ENCODE measurements at regions not wholly inside any gene's neighbourhood (a gene's known extent, or its start where the extent isn't known, plus 50 kb on each side); places are given as distances from the start of the nearest gene placed in this dataset.

DNA sequence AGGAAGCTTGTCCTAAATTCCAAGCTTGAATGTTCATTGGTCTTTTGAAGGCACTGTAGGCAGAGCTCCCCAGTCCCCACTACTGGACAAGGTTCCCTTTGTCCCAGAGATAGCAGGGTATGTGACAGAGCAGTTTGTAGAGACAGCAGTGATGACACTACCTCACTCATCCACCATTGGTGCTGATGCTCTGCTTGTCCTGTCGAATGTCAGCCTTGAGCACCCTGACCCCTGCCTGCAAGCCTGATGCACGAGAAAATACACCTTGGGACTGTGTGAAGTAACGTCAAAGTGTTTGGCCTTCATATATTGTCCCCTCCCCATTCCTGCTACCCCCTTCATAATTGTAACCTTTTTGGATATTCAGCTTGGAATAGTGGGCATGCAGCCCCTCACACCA lies 188.9 kb upstream of the EOLA2 start:
- Histone ChIP-seq H3K4me3 (ENCODE audit: low read depth, low read length) (no peak overlapping the region), H3K36me3 (ENCODE audit: control insufficient read depth, insufficient read depth, low read length) (no peaks in the 10 kb centered on the region), H3K27me3 (ENCODE audit: control insufficient read depth, insufficient read depth, low read length) (no peaks in the 10 kb centered on the region)
- DNase-seq (ENCODE audit: low read depth) (no peak), FAIRE-seq (no peak)
- TF ChIP-seq, protein P1, sequence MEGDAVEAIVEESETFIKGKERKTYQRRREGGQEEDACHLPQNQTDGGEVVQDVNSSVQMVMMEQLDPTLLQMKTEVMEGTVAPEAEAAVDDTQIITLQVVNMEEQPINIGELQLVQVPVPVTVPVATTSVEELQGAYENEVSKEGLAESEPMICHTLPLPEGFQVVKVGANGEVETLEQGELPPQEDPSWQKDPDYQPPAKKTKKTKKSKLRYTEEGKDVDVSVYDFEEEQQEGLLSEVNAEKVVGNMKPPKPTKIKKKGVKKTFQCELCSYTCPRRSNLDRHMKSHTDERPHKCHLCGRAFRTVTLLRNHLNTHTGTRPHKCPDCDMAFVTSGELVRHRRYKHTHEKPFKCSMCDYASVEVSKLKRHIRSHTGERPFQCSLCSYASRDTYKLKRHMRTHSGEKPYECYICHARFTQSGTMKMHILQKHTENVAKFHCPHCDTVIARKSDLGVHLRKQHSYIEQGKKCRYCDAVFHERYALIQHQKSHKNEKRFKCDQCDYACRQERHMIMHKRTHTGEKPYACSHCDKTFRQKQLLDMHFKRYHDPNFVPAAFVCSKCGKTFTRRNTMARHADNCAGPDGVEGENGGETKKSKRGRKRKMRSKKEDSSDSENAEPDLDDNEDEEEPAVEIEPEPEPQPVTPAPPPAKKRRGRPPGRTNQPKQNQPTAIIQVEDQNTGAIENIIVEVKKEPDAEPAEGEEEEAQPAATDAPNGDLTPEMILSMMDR (IDR thresholded peaks at IDR 0.05; ENCODE audit: insufficient read depth, low read length, severe bottlenecking): no peak

DNA sequence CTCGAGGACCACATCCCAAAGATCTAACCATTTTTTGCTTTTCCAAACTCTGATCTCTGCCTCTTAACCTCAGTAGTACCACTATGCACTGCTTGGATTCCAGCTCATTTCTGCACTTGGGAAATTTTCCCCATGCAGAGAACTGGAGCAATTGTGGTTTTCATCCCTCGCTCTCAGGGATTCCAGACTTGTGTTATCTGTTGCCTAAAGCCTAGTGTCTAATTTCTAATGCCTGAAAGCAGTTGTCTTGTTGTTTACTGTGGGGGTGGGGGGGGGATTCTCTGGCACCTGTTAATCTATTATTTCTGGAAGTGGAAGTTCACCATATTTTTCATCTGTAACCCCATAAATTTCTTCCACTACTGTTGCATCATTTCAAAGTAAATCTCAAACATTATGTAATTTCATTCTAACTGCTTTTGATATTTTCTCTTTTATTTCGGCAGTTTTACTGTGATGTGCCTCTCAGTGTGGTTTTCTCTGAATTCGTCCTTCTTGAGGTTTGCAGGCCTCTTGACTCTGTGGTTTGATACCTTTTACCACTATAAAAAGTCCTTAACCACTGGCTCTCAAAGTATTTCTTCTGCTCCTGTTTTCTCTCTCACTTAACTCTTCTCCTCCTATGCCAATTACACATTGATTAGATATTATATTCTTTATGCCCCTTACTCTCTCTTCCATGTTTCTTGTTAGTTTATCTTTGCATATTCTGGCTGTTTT lies 205.6 kb upstream of the EOLA2 start:
- TF ChIP-seq, protein P1 (IDR thresholded peaks at IDR 0.05; ENCODE audit: insufficient read depth, low read length, severe bottlenecking): no peak
- Histone ChIP-seq H3K4me3 (ENCODE audit: low read depth, low read length) (no peak overlapping the region), H3K27me3 (ENCODE audit: control insufficient read depth, insufficient read depth, low read length) (no peaks in the 10 kb centered on the region), H3K36me3 (ENCODE audit: control insufficient read depth, insufficient read depth, low read length) (no peaks in the 10 kb centered on the region)
- DNase-seq (ENCODE audit: low read depth): no peak
- no peak for FAIRE-seq

DNA sequence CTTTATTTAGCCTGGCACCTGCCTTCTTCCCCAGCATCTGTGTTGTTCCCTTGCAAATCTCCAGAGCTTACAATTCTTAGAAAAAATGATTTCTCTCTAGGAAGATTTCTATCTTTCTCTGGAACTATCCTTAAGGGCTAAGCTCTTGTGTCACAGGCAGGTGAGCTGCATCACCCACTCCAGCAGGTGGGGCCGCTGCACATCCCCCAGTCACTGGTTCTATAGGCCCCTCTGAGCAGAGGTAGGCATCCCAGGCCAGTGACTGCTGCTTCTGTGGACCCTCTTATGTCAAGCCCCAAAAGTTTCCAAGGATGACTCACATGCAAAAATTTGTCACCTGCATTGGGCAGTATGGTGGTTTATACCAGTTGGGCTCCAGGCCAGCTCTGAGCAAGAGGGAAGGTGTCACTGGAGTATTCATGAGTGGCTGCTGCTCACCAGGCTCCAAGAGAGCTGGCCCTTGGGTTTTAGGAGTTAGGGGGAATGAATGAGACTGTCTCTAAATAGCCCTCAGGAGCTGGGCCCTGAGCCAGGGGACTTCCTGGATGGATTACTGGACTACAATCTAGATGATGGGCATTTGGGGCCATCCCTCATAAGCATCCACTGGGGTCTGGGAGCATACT lies 208.1 kb upstream of the EOLA2 start:
- FAIRE-seq: no peak
- Histone ChIP-seq H3K27me3 (ENCODE audit: control insufficient read depth, insufficient read depth, low read length) (no peaks in the 10 kb centered on the region), H3K4me3 (ENCODE audit: low read depth, low read length) (no peak overlapping the region), H3K36me3 (ENCODE audit: control insufficient read depth, insufficient read depth, low read length) (no peaks in the 10 kb centered on the region)
- TF ChIP-seq, protein P1 (IDR thresholded peaks at IDR 0.05; ENCODE audit: insufficient read depth, low read length, severe bottlenecking): no peak
- DNase-seq (ENCODE audit: low read depth): no peak

DNA sequence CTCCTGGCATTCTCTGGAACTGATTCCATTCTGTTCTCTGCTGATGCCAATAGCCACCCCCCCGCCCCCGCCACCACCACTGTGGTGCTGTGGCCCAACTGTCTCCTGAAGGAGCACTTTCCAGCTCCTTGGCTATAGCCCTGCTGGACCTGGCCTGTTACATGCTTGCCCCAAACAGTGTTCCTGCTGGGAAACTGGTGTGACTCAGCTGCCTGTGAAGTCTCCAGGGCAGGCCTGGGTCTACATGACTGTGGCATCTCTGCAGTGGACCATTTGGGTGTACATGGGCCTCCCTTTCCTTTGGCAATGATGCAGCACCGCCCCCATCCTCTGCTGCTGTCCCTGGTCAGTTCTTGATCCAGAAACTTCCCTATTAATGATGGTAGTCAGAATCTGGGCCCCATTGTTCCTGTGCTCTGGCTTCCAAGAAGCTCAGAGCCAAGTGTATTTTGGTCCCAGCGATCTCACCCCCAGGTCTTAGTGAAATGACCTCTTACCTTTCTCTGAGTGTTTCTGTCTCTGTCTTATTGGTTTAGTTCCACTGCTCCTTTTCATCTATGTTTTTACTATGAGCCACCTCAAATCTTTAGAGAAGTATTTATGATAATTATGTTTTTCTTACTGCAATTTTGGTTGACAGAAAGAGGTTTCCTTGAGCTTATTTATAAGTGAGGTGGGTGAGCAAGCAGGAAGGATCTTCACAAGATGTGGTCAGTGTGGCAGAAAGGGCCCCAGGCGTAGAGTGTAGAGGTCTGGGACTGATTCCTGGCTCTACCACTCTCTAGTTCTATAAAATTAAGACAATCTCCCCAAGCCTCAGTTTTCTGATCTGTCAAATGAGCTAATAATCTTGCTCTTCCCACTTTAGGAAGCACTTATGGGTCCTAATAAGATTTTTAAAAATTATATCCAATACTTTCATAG lies 210.7 kb upstream of the EOLA2 start:
- TF ChIP-seq, protein P1 (IDR thresholded peaks at IDR 0.05; ENCODE audit: insufficient read depth, low read length, severe bottlenecking): no peak
- DNase-seq (ENCODE audit: low read depth) (no peak), FAIRE-seq (no peak)

DNA sequence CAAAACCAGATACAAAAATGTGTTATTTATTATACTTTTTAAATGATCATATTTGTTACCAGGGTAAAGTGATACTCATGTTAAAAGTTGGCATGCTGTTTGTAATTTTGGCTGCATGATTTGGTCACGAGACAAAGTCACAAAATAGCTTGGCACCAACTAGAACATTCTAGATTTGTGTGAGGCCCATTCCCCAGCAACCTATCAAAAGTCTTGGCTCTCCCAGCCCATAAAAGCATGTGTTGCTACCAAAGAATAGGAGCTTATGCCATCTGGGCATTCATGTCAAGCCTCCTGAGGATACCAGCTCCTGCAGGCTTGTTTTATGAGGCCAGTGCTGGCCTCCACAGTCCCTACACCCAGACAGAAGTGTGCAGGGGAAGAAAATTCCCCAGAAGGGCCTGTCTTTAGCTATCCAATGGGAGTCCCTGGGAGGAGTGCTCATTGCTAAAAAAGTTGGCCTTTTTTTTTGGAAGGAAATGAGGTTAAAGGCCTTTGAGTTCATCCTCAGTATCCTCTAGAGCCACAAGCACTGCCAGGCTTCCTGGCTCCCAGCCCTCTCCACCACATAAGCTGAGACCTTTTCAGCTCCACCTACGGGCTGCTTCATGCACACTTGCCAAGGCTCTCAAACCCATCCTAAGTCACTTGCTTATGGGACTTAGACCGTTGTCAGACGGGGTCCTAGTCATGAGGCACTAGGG lies 211.9 kb upstream of the EOLA2 start:
- FAIRE-seq: peak; percentile 73

More for the DNA sequence above, 210.7 kb upstream of the EOLA2 start:
- no peak overlapping the region for H3K4me3 ChIP-seq (ENCODE audit: low read depth, low read length)
- H3K27me3 ChIP-seq (ENCODE audit: control insufficient read depth, insufficient read depth, low read length): no peaks in the 10 kb centered on the region
- H3K36me3 ChIP-seq (ENCODE audit: control insufficient read depth, insufficient read depth, low read length): no peaks in the 10 kb centered on the region

More for the DNA sequence above, 211.9 kb upstream of the EOLA2 start:
- no peak for DNase-seq (ENCODE audit: low read depth)
- no peak overlapping the region for H3K4me3 ChIP-seq (ENCODE audit: low read depth, low read length)
- no peaks in the 10 kb centered on the region for H3K27me3 ChIP-seq (ENCODE audit: control insufficient read depth, insufficient read depth, low read length)
- H3K36me3 ChIP-seq (ENCODE audit: control insufficient read depth, insufficient read depth, low read length): no peaks in the 10 kb centered on the region
- TF ChIP-seq, protein P1 (IDR thresholded peaks at IDR 0.05; ENCODE audit: insufficient read depth, low read length, severe bottlenecking): no peak

All from bronchial epithelial cell (primary cell).